Kidney epithelial cell (primary cell): ENCODE measurements at regions not wholly inside any gene's neighbourhood (a gene's known extent, or its start where the extent isn't known, plus 50 kb on each side); places are given as distances from the start of the nearest gene placed in this dataset.

Experiments
- DNase-seq: peaks from one replicate; pipeline ENCODE4 v3.0.0-alpha.2; 2010; ENCODE audit warnings: low read depth
- H3K27me3 ChIP-seq: 2 replicates; pipeline ENCODE4 v1.6.0; 2011; ENCODE audit warnings: low read length; ENCODE audit not compliant: control insufficient read depth, insufficient read depth
- H3K36me3 ChIP-seq: 2 replicates; pipeline ENCODE4 v1.5.1; 2011; ENCODE audit warnings: low read length; ENCODE audit not compliant: control insufficient read depth, insufficient read depth
- H3K4me3 ChIP-seq: 2 replicates; pipeline ENCODE4 v1.5.1; 2011; ENCODE audit warnings: low read depth, mild to moderate bottlenecking, control low read depth, low read length
- CTCF ChIP-seq: IDR thresholded peaks from 2 replicates; pipeline ENCODE4 v1.5.1; 2011; ENCODE audit warnings: mild to moderate bottlenecking, moderate library complexity, low read length, control low read depth, inconsistent platforms; ENCODE audit not compliant: insufficient read depth, poor library complexity, severe bottlenecking

DNA sequence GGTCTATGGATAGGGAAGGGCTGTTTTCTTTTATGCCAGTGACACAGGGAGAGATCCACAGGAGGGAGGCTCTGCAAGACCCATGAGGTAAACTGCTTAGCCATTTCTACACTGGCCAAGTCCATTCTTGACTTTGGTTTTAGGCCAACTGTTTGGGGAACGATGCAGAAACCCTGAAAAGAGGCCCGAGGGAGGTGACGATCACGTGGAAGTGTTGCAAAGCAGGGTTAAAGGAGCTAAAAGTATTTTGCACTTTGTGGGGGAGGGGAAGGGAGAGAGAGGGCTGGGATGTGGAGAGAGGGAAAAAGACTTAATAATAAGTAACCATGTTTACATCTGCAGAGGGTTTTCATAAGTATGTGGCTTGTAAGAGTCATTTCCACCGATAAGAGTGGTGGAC is 239.7 kb downstream of the EMX2 start:
- Histone ChIP-seq H3K4me3 (no peak overlapping the region), H3K36me3 (no peaks in the 10 kb centered on the region), H3K27me3 (no peaks in the 10 kb centered on the region)
- no peak for TF ChIP-seq CTCF
- no peak for DNase-seq

GRCh38 chr10:117783698-117784395 is 241.3 kb downstream of the EMX2 start:
- no peak for DNase-seq
- no peak for TF ChIP-seq CTCF
- Histone ChIP-seq H3K36me3 (no peaks in the 10 kb centered on the region), H3K27me3 (no peaks in the 10 kb centered on the region), H3K4me3 (no peak overlapping the region)

GRCh38 chr10:117784776-117785175 is 242.2 kb downstream of the EMX2 start:
- H3K27me3 ChIP-seq = no peaks in the 10 kb centered on the region
- DNase-seq = no peak
- no peak overlapping the region for H3K4me3 ChIP-seq
- H3K36me3 ChIP-seq = no peaks in the 10 kb centered on the region
- no peak for TF ChIP-seq CTCF

- no peak overlapping the region for H3K4me3 ChIP-seq
- DNase-seq = peak; percentile 47
- H3K36me3 ChIP-seq = no peaks in the 10 kb centered on the region
- TF ChIP-seq CTCF = no peak
- no peaks in the 10 kb centered on the region for H3K27me3 ChIP-seq
These were observed 246.4 kb downstream of the EMX2 start for GRCh38 chr10:117788911-117789310.

- H3K27me3 ChIP-seq = no peaks in the 10 kb centered on the region
- no peak for DNase-seq
- no peak for TF ChIP-seq CTCF
- H3K36me3 ChIP-seq = no peaks in the 10 kb centered on the region
- H3K4me3 ChIP-seq = no peak overlapping the region
These were observed 247.6 kb downstream of the EMX2 start for GRCh38 chr10:117790179-117790578.

- no peaks in the 10 kb centered on the region for H3K27me3 ChIP-seq
- no peaks in the 10 kb centered on the region for H3K36me3 ChIP-seq
- no peak for TF ChIP-seq CTCF
- no peak for DNase-seq
- no peak overlapping the region for H3K4me3 ChIP-seq
These were observed 248.1 kb downstream of the EMX2 start for GRCh38 chr10:117790621-117791020.
